ENCODE measurements at regions not wholly inside any gene's neighbourhood (a gene's known extent, or its start where the extent isn't known, plus 50 kb on each side); places are given as distances from the start of the nearest gene placed in this dataset.
"Not testable (repeated sequence)": the region's sequence is repeated elsewhere in the genome, so short reads cannot be mapped to it uniquely, and the experiment has no call there.

DNA sequence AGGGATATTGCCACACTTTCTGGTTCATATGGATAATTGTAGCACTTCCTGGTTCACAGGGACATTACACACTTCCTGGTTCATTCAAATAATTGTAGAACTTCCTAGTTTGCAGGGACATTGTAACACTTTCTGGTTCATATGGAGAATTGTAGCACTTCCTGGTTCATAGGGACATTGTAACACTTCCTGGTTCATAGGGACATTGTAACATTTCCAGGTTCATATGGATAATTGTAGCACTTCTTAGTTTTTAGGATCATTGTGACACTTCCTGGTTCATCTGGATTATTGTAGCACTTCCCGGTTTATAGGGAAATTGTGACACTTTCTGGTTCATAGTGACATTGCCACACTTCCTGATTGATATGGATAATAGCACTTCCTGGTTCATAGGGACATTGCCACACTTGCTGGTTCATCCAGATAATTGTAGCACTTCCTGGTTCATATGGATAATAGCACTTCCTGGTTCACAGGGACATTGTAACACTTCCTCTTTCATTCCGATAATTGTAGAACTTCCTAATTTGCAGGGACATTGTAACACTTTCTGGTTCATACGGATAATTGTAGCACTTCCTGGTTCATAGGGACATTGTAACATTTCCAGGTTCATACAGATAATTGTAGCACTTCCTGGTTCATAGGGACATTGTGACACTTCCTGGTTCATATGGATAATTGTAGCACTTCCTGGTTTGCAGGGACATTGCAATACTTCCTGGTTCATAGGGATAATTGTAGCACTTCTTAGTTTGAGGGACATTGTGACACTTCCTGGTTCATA lies 59.2 kb upstream of the CD99 start:
- no peak overlapping the region for H3K27ac ChIP-seq

GRCh38 chrX:2630935-2631742 lies 60.0 kb upstream of the CD99 start:
- not testable (repeated sequence) for H3K27ac ChIP-seq

More for the DNA sequence above, 59.2 kb upstream of the CD99 start:
- Histone ChIP-seq H3K4me1 (ENCODE audit: control insufficient read depth in 1 of 2, low read depth in 2 of 2) (no peaks in the 10 kb centered on the region), H3K9me3 (no peaks in the 10 kb centered on the region), H3K36me3 (no peaks in the 10 kb centered on the region), H3K27me3 (replicated peaks; ENCODE audit: insufficient read depth) (no peaks in the 10 kb centered on the region), H3K4me3 (no peak overlapping the region)
- ATAC-seq (ENCODE audit: insufficient number of reproducible peaks, low FRiP score, low read depth) = no peak
- no peak for DNase-seq (ENCODE audit: low spot score)
- TF ChIP-seq, protein P1, sequence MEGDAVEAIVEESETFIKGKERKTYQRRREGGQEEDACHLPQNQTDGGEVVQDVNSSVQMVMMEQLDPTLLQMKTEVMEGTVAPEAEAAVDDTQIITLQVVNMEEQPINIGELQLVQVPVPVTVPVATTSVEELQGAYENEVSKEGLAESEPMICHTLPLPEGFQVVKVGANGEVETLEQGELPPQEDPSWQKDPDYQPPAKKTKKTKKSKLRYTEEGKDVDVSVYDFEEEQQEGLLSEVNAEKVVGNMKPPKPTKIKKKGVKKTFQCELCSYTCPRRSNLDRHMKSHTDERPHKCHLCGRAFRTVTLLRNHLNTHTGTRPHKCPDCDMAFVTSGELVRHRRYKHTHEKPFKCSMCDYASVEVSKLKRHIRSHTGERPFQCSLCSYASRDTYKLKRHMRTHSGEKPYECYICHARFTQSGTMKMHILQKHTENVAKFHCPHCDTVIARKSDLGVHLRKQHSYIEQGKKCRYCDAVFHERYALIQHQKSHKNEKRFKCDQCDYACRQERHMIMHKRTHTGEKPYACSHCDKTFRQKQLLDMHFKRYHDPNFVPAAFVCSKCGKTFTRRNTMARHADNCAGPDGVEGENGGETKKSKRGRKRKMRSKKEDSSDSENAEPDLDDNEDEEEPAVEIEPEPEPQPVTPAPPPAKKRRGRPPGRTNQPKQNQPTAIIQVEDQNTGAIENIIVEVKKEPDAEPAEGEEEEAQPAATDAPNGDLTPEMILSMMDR (IDR thresholded peaks at IDR 0.05) = no peak

DNA sequence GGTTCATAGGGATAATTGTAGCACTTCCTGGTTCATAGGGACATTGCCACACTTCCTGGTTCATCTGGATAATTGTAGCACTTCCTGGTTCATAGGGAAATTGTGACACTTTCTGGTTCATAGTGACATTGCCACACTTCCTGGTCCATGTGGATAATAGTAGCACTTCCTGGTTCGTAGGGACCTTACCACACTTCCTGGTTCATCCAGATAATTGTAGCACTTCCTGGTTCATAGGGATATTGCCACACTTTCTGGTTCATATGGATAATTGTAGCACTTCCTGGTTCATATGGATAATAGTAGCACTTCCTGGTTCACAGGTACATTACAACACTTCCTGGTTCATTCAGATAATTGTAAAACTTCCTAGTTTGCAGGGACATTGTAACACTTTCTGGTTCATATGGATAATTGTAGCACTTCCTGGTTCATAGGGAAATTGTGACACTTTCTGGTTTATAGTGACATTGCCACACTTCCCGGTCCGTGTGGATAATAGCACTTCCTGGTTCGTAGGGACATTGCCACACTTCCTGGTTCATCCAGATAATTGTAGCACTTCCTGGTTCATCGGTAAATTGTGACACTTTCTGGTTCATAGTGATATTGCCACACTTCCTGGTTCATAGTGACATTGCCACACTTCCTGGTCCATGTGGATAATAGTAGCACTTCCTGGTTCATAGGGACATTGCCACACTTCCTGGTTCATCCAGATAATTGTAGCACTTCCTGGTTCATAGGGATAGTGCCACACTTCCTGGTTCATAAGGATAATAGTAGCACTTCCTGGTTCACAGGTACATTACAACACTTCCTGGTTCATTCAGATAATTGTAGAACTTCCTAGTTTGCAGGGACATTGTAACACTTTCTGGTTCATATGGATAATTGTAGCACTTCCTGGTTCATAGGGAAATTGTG lies 60.8 kb upstream of the CD99 start:
- H3K4me1 ChIP-seq (ENCODE audit: control insufficient read depth in 1 of 2, low read depth in 2 of 2); H3K27me3 ChIP-seq (replicated peaks; ENCODE audit: insufficient read depth); H3K27ac ChIP-seq; H3K36me3 ChIP-seq; H3K4me3 ChIP-seq; H3K9me3 ChIP-seq; ATAC-seq (ENCODE audit: insufficient number of reproducible peaks, low FRiP score, low read depth); DNase-seq (ENCODE audit: low spot score): not testable (repeated sequence)

More at GRCh38 chrX:2630935-2631742, 60.0 kb upstream of the CD99 start:
- H3K36me3 ChIP-seq; DNase-seq (ENCODE audit: low spot score); ATAC-seq (ENCODE audit: insufficient number of reproducible peaks, low FRiP score, low read depth); H3K4me3 ChIP-seq; H3K27me3 ChIP-seq (replicated peaks; ENCODE audit: insufficient read depth); H3K9me3 ChIP-seq; H3K4me1 ChIP-seq (ENCODE audit: control insufficient read depth in 1 of 2, low read depth in 2 of 2): not testable (repeated sequence)

DNA sequence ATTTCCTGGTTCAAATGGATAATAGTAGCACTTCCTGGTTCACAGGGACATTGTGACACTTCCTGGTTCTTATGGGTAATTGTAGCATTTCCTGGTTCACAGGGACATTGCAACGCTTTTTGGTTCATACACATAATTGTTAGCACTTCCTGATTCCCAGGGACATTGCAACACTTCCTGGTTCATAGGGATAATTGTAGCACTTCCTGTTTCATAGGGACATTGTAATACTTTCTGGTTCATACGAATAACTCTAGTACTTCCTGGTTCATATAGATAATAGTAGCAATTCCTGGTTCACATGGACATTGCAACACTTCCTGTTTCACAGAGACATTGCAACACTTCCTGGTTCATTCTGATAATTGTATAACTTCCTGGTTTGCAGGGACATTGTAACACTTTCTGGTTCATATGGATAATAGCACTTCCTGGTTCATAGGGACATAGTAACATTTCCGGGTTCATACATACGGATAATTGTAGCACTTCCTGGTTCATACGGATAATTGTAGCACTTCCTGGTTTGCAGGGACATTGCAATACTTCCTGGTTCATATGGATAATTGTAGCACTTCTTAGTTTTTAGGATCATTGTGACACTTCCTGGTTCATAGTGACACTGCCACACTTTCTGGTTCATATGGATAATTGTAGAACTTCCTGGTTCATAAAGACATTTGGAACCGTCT lies 61.6 kb upstream of the CD99 start:
- TF ChIP-seq, protein P1 (IDR thresholded peaks at IDR 0.05) = no peak
- no peak for DNase-seq (ENCODE audit: low spot score)
- Histone ChIP-seq H3K4me1 (ENCODE audit: control insufficient read depth in 1 of 2, low read depth in 2 of 2) (no peaks in the 10 kb centered on the region), H3K27me3 (replicated peaks; ENCODE audit: insufficient read depth) (no peaks in the 10 kb centered on the region), H3K36me3 (no peaks in the 10 kb centered on the region), H3K27ac (no peak overlapping the region), H3K9me3 (no peaks in the 10 kb centered on the region), H3K4me3 (no peak overlapping the region)
- ATAC-seq (ENCODE audit: insufficient number of reproducible peaks, low FRiP score, low read depth) = no peak

- H3K27me3 ChIP-seq (replicated peaks; ENCODE audit: insufficient read depth) = no peaks in the 10 kb centered on the region
- H3K4me1 ChIP-seq (ENCODE audit: control insufficient read depth in 1 of 2, low read depth in 2 of 2) = no peaks in the 10 kb centered on the region
- no peaks in the 10 kb centered on the region for H3K36me3 ChIP-seq
- H3K9me3 ChIP-seq = no peaks in the 10 kb centered on the region
- TF ChIP-seq, protein P1 (IDR thresholded peaks at IDR 0.05) = no peak
- DNase-seq (ENCODE audit: low spot score) = no peak
- H3K27ac ChIP-seq = no peak overlapping the region
- no peak overlapping the region for H3K4me3 ChIP-seq
- ATAC-seq (ENCODE audit: insufficient number of reproducible peaks, low FRiP score, low read depth) = no peak
These were observed 62.3 kb upstream of the CD99 start for GRCh38 chrX:2628751-2629315.
